Astrocyte of the spinal cord (primary cell): ENCODE measurements at regions not wholly inside any gene's neighbourhood (a gene's known extent, or its start where the extent isn't known, plus 50 kb on each side); places are given as distances from the start of the nearest gene placed in this dataset.

Experiments
- DNase-seq: peaks from one replicate; pipeline ENCODE4 v3.0.0; 2011; ENCODE audit warnings: low read depth, low spot score
- H3K4me3 ChIP-seq: 2 replicates; pipeline ENCODE4 v1.5.1; 2011; ENCODE audit warnings: low read depth, mild to moderate bottlenecking, low read length, moderate library complexity
- in situ Hi-C: cut with HindIII; loops from 2 replicates; pipeline ENCODE4 v1.10.0; 2017; ENCODE audit warnings: low sequenced_read_pairs
- TF ChIP-seq, protein P1 (sequence below): IDR thresholded peaks from 2 replicates; pipeline ENCODE4 v1.5.1; 2012; ENCODE audit warnings: low read depth, mild to moderate bottlenecking, low read length, inconsistent platforms

DNA sequence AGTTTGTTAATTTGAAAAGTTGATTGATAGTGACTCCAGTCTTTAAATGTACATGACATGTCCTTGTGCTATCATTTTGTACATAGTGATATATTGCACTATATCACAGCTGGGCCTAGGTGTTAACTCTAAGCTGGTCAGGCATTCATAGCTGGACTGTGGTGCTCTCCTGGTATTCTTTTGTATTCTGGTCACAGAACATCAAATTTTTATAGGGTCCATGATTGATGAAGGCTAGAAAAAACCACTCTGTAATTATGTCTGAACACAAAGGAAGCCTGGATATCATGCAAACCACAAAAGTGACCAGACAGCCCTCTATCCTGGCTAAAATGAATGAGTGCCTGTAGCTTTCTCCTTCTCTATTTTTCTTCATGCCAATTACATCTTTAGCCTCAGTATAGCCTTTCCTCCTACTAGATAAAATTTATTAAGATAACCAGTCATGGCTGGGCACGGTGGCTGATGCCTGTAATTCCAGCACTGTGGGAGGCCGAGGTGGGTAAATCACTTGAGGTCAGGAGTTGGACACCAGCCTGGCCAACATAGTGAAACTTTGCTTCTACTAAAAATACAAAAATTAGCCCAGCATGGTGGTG lies 134.9 kb upstream of the B3GALT2 start:
- in situ Hi-C loops: no loop called here
- TF ChIP-seq, protein P1, sequence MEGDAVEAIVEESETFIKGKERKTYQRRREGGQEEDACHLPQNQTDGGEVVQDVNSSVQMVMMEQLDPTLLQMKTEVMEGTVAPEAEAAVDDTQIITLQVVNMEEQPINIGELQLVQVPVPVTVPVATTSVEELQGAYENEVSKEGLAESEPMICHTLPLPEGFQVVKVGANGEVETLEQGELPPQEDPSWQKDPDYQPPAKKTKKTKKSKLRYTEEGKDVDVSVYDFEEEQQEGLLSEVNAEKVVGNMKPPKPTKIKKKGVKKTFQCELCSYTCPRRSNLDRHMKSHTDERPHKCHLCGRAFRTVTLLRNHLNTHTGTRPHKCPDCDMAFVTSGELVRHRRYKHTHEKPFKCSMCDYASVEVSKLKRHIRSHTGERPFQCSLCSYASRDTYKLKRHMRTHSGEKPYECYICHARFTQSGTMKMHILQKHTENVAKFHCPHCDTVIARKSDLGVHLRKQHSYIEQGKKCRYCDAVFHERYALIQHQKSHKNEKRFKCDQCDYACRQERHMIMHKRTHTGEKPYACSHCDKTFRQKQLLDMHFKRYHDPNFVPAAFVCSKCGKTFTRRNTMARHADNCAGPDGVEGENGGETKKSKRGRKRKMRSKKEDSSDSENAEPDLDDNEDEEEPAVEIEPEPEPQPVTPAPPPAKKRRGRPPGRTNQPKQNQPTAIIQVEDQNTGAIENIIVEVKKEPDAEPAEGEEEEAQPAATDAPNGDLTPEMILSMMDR: no peak

DNA sequence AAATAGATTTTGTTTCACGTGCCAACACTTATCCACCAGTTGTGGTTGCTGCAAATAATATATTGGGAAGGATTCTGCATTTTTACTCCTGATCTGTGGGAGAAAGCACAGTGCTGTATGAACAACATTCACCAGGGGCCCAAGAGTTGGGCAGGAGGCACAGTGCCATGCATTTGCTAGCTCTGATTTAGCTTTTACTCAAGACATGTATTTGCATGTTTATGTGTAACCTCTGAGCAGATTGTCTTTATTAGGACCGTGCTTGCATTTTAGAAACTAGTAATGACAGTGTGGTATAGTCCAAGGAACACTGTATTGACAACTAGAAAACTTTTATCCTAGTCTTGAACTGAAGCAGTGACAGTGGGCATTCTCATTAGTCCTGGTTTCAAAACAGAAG lies 133.9 kb upstream of the B3GALT2 start:
- in situ Hi-C loops: no loop called here
- TF ChIP-seq, protein P1: no peak
- H3K4me3 ChIP-seq: no peak overlapping the region

More for the DNA sequence above, 134.9 kb upstream of the B3GALT2 start:
- H3K4me3 ChIP-seq: no peak overlapping the region
- DNase-seq: peak; percentile 70

DNA sequence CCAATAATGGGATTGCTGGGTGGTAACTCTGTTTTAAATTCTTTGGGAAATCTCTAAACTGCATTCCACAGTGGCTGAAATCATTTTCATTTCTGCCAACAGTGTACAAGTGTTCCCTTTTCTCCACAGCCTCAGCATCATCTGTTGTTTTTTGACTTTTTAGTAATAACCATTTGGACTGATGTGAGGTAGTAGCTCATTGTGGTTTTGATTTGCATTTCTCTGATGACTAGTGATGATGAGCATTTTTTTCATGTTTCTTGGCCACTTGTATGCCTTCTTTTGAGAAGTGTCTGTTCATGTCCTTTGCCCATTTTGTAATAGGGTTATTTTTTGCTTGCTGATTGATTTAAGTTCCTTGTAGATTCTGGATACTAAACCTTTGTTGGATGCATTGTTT lies 131.9 kb upstream of the B3GALT2 start:
- TF ChIP-seq, protein P1: no peak
- in situ Hi-C loops: no loop called here
- no peak overlapping the region for H3K4me3 ChIP-seq
- no peak for DNase-seq

More for the DNA sequence above, 133.9 kb upstream of the B3GALT2 start:
- DNase-seq: no peak

DNA sequence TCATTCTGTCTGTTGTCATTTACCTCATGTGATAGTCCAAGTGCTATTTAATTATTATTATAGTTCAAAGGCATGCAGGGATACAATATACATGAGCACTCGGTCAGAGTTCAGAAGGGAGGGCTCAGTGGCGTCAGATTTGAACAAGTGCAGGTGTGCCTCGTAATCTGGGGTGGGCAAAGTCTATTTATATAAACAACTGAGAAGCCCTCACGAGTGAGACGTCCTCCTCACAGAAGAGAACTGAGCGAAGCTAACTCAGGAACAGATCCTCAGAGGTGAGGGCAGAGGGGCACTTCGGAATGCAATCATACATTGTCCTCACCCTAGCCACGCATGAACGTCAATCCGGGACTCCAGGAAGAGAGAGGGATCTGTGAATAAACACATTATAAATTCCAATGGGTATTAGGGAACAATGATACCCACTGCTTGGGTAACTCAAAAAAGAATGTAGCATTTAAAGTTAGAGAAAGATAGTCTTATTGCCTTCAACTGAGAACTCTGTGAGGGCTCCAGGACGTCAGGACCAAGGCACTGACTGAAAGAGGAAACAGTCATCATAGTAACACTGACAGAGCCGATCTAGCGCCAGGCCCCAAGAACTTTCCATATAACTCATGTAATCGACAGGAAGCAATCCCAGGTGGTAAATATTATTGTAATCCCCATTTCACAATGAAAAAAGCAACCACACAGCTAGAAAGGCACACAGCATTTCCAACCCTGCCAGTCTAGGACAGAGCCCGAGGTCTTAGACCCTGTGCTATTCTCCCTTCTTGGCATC lies 127.1 kb upstream of the B3GALT2 start:
- in situ Hi-C loops: no loop called here
- TF ChIP-seq, protein P1: no peak
- H3K4me3 ChIP-seq: no peak overlapping the region
- no peak for DNase-seq

DNA sequence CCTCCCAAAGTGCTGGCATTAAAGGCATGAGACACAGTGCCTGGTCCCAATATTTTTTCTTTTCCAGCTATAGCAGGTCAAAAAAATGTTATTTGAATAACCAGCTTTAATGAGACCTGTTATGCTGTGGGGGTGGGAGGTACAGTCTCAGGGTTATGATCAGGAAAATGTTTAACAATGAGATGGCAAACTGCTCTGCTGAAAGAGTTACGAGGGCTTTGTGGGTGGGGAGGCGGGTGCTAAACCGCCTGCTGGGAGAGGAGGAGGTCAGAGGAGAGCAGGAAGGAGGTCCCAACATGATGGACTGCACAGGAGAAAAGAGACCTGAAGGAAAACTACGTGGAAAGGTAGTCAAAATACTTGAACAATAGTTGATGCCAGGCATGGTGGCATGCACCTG lies 126.0 kb upstream of the B3GALT2 start:
- TF ChIP-seq, protein P1: no peak
- DNase-seq: no peak
- no peak overlapping the region for H3K4me3 ChIP-seq
- in situ Hi-C loops: no loop called here

DNA sequence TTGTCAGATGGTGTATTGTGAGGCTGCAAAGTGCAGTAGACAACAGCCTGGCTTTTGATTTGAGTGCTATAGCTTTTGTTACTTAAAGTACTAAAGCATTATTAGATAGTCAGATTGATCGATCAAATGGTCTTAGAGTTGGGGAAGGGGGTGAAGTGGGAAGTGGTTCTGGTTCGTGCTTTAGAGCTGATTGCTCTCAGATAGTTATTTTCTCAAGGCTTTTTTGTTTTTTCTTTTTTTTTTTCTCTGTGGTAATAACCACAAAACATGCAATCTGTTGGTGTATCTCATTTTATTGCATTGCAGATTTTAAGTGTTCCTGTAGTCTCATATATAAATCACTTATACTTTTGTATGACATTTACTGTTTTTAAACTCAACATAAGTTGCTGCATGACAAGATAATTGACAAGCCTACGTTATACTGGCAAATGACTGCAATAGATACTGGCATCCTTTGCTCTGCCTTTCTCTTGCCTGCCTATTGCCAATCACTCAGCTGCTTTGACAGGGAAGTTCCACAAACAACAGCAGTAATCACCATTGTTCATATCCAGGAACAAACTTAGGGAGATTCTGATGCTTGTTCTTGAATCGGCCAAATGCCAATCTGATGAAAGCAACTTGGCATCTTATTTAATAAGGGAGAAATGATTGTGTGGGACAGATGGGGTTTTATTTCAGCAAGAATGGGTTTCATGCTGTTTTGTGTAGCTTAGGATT lies 125.0 kb upstream of the B3GALT2 start:
- no peak for DNase-seq
- in situ Hi-C loops: no loop called here

More for the DNA sequence above, 125.0 kb upstream of the B3GALT2 start:
- no peak overlapping the region for H3K4me3 ChIP-seq
- TF ChIP-seq, protein P1: no peak
